GM19463 (cell line): ENCODE measurements at regions not wholly inside any gene's neighbourhood (a gene's known extent, or its start where the extent isn't known, plus 50 kb on each side); places are given as distances from the start of the nearest gene placed in this dataset.
"Not testable (repeated sequence)": the region's sequence is repeated elsewhere in the genome, so short reads cannot be mapped to it uniquely, and the experiment has no call there.

Experiments used
- ATAC-seq: cut with Tn5 transposase; IDR thresholded peaks from one replicate; pipeline ENCODE4 v1.9.1; 2021; ENCODE audit warnings: mild to moderate bottlenecking, moderate library complexity; ENCODE audit not compliant: unreplicated experiment

DNA sequence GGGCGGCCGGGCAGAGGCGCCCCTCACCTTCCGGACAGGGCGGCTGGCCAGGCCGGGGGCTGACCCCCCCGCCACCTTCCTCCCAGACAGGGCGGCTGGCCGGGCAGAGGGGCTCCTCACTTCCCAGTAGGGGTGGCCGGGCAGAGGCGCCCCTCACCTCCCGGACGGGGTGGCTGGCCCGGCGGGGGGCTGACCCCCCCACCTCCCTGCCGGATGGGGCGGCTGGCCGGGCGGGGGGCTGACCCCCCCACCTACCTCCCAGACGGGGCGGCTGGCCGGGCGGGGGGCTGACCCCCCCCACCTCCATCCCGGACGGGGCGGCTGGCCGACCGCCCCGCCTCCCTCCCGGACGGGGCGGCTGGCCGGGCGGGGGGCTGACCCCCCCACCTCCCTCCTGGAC is 1615.5 kb upstream of the C9orf72 start:
- not testable (repeated sequence) for ATAC-seq

DNA sequence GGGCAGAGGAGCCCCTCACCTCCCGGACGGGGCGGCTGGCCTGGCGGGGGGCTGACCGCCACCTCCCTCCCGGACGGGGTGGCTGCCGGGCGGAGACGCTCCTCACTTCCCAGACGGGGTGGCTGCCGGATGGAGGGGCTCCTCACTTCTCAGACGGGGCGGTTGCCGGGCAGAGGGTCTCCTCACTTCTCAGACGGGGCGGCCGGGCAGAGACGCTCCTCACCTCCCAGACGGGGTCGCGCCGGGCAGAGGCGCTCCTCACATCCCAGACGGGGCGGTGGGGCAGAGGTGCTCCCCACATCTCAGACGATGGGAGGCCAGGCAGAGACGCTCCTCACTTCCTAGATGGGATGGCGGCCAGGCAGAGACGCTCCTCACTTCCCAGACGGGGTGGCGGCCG is 1615.9 kb upstream of the C9orf72 start:
- not testable (repeated sequence) for ATAC-seq

DNA sequence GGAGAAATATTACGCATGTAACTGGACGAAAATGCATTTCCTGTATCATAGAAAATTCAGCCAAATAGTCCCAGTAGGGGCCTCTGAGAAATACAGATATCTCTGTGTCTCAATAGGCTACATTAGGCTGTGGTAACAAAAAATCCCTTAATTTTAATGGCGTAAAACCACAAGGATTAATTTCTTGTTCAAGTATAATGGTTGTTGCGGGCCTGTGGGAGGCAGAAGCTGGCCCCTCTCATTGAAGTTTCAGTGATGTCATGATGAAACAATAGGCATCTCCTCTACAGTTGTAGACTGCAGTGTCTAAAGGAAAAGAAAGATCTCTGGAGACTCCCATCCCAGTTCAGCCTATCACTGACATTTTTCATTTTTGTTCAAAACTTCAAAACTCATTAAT is 1625.6 kb upstream of the C9orf72 start:
- ATAC-seq = no peak

DNA sequence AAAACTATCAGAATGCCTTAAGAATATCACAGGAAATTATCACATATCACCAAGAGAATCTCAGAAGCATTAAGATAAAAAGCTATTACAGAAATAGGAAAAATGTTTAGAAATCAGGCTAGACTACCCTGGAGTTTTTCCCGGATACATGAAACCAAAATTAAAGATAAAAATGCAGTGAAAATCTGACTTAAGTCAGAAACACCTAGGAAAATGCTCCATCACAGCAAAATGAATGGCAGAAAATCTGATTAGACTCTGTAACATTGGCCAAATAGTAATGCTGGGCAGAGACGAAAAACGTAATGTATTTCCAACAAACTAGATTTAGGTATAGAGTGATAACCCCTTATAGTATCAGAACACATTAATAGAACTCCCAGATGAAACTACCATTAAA is 1626.7 kb upstream of the C9orf72 start:
- no peak for ATAC-seq

DNA sequence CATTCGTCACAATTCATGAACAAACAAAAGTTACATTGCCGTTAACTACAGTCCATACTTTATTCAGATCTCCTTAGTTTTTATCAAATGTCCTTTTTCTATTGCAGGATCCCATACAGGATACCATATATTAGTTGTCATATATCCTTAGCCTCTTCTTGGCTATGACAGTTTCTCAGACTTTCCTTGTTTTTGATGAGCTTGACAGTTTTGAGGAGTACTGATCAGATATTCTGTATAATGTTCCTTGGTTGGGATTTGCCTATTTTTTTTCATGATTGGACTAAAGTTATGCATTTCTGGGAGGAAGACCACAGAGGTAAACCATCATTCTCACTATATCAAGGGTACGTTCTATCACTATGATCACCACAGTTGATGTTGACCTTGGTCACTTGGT is 1627.4 kb upstream of the C9orf72 start:
- ATAC-seq = no peak

- ATAC-seq = no peak
These were observed 1630.1 kb upstream of the C9orf72 start for GRCh38 chr9:29203244-29203930.

GRCh38 chr9:29208670-29209069 is 1635.4 kb upstream of the C9orf72 start:
- ATAC-seq = no peak

DNA sequence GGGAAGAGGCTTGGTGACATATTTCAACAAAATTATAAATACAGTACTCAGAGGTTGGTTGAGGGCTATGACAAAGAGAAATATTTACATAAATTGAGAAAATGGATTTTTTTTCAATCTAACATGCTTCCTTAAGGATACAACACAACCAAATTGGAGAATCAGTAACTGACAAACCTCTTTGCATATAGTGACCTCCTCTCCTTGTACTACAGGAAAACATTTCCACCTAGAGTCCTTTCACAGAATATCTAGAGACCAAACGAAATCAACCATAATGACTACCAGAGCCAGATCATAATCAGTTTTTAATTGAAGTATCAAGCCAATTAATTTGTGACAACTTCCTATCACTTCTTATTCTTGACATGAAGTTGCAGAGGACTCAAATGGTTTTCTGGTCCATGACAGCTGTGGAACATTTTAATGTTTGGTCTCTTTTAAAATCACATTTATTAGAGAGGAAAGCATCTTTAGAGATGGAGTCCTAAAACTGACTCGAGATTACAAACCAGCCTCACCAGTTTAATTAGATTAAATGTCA is 1636.5 kb upstream of the C9orf72 start:
- no peak for ATAC-seq

DNA sequence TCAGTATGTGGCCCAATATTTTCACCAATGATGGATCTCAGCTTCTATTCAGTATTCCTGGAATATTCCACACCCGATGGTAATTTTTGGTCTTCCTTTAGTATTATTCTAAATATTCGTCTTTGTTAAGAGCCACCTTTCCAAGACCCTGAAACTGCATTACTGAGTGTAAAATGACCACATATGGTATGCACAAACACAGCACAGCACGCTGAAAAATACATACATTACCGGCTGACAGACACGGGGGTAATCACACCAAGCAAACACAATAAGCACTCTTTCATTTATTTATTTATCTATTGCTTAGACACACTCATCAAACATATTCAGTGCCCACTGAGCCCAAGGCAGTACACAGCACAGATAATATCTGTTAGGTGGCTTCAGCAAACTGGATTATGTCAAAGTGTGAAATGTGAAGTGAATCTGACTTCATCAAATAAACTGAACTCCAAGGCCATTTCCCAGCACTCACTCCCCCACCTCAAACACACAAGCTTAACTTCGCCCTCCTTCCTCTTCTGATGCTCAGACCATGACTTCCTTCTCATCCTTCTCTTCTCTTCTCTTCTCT is 1637.8 kb upstream of the C9orf72 start:
- ATAC-seq = no peak

GRCh38 chr9:29211580-29212396 is 1638.5 kb upstream of the C9orf72 start:
- ATAC-seq = peak; percentile 97

DNA sequence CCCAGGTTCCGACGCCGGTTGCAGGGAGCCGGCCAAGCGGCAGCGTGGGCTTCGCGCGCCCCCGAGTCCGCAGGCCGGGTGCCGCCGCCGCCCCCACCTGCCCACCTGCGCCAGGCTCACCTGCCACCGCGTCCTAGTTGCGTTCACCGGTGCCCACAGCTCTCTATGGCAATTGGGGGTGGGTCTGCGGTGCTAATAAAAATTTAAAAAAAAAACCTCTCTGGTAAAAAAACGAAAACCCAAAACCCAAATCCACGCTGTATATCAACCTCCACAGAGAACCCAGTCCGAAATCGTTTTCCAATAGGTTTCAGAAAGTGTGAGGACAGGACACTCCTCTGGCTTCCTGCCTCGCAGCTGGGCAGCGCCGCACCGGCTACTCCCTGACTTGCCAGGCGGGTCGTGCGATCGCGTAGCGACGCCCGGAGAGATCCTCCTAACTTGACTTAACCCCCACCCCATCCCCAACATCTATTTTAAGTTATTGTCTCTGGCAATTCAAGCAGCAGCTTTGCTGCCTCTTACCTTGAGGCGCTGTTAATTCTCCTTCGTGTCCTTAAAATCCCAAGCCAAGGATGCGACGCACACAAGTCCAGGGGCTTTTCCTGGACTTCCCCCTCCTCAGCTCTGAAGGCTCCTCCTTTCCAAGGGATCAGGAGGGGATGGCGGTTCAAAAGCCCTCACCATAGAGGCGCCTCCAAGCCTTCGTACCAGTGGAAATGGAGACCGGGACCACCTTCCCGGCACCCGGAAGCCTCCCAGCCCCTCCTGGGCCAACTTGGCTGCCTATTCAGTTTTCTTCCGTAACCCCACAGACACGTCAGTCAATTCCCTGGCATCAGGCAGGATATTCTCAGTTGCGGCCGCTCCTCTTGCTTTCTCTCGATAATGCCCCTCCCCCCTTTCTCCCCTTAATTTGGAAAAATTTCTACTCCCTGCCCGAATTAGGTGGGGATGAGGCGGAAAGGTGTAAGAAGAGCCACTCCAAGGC is 1639.4 kb upstream of the C9orf72 start:
- ATAC-seq = no peak

- ATAC-seq = no peak
These were observed 1640.3 kb upstream of the C9orf72 start, which contains the start of gene LINGO2 for GRCh38 chr9:29213417-29214153. TSS of gene LINGO2 (minus strand) at chr9:29213601.

- ATAC-seq = no peak
These were observed 1640.9 kb upstream of the C9orf72 start for GRCh38 chr9:29214154-29214689.

DNA sequence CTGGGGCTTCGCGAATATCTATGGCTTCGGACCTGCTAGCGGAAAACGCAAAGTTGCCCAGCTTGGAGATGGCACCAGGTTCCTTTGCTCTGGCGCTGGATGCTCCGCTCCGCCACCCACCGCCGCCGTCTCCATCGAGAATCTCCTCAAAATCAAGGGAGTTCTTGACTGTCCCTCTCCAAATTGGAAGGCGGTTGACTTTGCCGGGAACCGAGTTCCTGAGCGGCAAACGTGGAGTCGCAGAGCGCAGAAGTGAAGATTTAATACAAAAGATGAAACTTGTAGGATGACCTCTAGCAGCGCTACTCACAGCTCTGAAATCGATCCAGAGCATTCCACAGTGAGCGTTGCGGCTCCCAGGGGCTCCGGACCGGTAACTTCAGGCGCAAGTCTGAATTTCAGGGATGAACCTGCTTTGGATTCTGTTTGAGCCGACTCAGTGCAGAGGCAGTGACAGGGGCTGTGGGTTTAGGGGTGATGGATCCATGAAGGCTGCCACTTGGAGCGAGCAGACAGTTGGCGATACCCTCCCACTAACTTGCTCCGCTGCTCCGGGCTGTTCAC is 1641.5 kb upstream of the C9orf72 start:
- ATAC-seq = no peak

DNA sequence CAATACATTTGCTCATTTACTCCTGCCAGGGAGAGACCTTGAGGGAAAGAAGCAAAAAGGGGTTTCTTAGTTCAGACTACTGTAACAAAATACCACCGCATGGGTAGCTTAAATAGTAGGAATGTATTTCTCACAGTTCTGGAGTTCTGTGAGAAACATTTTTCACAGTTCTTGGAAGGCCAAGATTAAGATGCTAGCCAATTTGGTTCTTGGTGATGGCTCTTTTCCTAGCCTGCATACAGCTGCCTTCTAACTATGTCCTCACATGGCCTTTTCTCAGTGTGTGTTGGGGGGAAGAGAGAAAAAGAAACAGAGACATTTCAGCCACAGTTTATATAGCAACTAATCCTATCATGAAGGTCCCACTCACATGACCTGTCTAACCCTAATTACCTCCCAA is 1644.7 kb upstream of the C9orf72 start:
- no peak for ATAC-seq

- no peak for ATAC-seq
These were observed 1647.4 kb upstream of the C9orf72 start for GRCh38 chr9:29220596-29221251.

- no peak for ATAC-seq
These were observed 1655.3 kb upstream of the C9orf72 start for GRCh38 chr9:29228558-29228957.

- no peak for ATAC-seq
These were observed 1657.7 kb upstream of the C9orf72 start for GRCh38 chr9:29230931-29231330.

DNA sequence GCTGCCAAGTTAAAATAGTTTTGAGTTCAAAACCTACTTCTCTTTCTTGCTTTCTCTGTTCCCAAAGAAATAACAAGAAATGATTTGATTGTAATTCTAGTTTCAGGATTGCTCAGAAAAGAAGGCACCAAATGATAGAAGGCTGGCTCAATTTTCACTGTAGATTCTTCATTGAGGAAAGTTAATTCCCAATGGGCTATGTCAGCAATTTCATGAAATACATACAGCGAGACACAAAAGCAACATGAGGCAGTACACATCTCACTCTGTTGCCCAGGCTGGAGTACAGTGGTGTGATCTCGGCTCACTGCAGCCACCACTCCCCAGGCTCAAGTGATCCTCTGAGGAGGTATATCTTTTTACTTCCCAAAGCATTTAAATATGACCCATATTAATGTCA is 1659.9 kb upstream of the C9orf72 start:
- ATAC-seq = no peak
